ENCODE measurements at regions not wholly inside any gene's neighbourhood (a gene's known extent, or its start where the extent isn't known, plus 50 kb on each side); places are given as distances from the start of the nearest gene placed in this dataset.

DNA sequence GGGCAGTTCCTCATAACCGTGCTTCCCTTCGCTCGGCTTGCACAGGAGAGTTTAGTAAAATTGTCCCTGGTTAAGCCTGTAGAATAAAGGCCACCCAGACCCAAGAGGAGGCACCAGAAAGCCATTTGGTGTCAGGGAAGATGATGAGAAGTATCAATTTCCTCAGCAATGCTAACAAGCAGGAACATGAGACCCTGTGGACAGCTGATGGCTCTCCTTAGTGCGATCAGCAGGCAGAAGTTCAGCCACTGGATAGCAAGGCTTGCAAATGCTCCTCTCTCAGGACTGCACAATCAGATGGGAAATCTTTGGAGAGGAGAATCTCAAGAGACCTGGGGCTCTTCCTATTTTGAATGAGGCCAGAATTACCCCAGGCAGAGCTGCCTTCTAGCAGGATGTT lies 261.1 kb upstream of the DYNLRB2 start:
- TF ChIP-seq, protein P1, sequence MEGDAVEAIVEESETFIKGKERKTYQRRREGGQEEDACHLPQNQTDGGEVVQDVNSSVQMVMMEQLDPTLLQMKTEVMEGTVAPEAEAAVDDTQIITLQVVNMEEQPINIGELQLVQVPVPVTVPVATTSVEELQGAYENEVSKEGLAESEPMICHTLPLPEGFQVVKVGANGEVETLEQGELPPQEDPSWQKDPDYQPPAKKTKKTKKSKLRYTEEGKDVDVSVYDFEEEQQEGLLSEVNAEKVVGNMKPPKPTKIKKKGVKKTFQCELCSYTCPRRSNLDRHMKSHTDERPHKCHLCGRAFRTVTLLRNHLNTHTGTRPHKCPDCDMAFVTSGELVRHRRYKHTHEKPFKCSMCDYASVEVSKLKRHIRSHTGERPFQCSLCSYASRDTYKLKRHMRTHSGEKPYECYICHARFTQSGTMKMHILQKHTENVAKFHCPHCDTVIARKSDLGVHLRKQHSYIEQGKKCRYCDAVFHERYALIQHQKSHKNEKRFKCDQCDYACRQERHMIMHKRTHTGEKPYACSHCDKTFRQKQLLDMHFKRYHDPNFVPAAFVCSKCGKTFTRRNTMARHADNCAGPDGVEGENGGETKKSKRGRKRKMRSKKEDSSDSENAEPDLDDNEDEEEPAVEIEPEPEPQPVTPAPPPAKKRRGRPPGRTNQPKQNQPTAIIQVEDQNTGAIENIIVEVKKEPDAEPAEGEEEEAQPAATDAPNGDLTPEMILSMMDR (IDR thresholded peaks at IDR 0.05; ENCODE audit: extremely low read depth in 1 of 2, insufficient read depth in 1 of 2, low read depth in 1 of 2, low read length in 2 of 2) = no peak
- TF ChIP-seq POLR2AphosphoS5 (IDR thresholded peaks at IDR 0.05; ENCODE audit: insufficient read depth, low read depth, low read length) (no peak), POLR2A (IDR thresholded peaks at IDR 0.05; ENCODE audit: low read depth, low read length) (no peak), JUN (IDR thresholded peaks at IDR 0.05; ENCODE audit: borderline replicate concordance, insufficient read depth, insufficient read length, low read depth) (no peak)
- TF ChIP-seq, protein P2, sequence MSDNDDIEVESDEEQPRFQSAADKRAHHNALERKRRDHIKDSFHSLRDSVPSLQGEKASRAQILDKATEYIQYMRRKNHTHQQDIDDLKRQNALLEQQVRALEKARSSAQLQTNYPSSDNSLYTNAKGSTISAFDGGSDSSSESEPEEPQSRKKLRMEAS (IDR thresholded peaks at IDR 0.05; ENCODE audit: insufficient read depth, insufficient read length) = no peak

Measured in endothelial cell of umbilical vein (primary cell).